IPS-NIHi11 (cell line): ENCODE measurements at regions not wholly inside any gene's neighbourhood (a gene's known extent, or its start where the extent isn't known, plus 50 kb on each side); places are given as distances from the start of the nearest gene placed in this dataset.

Experiments
- DNase-seq: peaks from one replicate; pipeline ENCODE4 v3.0.0; 2012; ENCODE audit warnings: mixed read lengths, low spot score

DNA sequence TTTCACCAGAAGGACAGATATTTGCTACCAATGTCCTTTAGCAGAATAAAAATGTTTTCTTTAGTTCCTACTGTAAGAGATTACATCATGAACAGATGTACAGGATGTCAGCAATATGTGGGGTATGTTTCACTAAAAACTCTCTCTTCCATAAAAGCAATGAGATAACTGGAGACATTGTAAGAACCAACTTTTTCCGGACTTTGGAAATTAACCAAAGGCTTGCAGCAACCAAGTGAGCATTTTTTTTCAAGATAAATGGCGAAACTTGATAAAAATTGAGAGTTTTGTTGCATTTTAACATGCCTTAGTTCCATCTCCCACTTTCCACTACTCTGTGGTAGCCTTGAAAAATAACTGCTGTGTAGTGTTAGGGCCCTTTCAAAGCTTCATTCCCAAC is 429.8 kb upstream of the CDH2 start:
- no peak for DNase-seq

DNA sequence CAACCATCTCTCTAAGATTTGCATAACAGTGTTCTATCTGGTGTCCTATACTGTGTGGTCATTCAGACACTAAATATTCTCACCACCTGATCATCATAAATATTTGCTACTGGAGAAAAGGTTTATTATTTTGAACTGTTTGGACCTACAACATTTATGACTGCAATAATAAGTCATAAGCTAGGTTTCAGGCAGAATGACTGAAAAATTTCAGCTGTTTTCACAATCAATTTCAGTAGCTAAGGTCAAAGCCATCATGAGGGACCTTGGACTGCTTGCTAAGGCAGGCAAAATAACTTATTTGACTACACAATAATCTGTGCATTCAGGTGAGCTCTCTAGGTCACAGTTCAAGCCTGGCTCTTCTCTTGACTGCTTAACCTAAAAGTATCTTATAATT is 425.5 kb upstream of the CDH2 start:
- DNase-seq: no peak

DNA sequence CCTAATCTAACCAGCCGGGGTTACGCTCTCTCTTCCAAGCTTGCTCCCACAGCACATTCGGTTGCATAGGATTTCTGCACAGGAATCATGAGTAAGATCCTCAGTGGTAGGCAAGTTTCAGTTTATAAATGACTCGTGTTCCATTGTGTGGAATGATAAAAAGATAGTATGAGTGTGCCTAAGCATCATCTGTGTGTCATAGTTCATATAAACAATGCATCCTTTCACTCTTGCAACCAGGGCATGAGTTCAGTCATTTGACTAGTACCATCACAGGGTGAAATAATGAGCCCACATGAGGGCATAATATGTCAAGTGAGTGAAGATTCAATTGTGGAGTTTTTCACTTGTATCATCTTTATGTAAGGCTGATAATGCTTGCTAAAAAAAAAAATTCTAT is 417.1 kb upstream of the CDH2 start:
- DNase-seq: no peak

DNA sequence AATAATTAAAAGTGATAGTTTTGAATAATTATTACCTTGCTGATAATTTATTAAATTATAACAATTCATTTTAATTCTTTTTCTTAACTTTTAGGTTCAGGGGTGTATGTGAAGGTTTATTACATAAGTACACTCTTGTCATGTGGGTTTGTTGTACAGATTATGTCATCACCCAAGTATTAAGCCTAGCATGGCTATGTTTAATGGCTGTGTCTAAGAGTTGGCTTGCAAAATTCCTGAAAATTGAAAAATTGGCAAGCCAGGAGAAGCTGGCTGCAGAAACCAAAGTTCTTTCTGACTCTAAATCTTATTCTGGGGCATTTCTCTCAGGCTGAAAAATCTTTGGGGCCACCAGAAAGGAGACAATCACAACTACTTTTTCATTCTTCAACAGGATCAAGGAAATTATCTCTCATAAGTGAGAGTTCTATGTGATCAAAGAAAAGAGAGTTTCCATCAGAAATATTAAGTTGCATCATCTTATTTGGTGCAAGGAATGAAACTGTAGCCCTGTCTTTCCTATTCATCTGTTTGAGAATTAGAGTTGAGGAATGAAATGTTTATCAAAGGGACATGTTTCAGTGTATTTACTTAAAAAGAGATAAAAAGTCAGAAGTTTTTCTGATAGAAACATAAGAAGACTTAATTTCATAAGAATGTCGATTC is 412.1 kb upstream of the CDH2 start:
- DNase-seq: no peak

DNA sequence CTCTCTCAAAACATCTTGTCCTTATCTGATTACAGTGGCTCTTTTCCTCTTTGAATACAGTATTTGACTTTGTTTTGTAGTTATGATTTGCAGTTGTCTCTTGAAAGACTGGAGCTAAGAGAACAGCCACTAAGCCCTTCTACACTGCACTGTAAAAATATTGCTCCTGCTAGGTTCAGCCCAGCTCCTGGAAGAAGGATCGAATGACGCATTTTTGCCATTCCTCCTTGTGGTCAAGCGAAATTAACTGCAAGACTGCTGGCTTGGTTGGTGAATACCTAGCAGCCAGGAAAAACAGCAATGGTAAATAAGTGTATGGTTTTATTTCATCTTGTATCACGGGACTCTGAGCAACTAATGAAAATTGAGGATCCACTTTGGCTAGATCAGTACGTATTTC is 407.8 kb upstream of the CDH2 start:
- DNase-seq: peak; percentile 45

DNA sequence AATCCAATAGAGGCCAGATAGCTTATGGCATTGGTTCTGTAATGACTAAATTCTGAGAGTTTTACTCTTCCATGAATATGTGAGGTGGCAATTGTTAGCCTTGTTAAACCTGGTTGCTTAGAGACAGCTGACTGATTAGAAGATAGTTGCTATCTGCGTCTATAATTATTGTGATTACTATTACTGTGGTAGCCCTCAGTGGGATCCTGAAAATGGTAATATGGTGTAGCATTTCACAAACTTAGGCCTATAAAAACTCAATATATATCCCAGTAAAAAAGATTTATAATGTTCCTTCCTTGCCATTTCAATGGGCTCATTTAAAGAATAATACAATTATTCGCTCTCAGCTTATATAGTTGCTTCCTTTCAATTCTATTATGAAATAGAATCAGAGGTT is 405.8 kb upstream of the CDH2 start:
- no peak for DNase-seq

DNA sequence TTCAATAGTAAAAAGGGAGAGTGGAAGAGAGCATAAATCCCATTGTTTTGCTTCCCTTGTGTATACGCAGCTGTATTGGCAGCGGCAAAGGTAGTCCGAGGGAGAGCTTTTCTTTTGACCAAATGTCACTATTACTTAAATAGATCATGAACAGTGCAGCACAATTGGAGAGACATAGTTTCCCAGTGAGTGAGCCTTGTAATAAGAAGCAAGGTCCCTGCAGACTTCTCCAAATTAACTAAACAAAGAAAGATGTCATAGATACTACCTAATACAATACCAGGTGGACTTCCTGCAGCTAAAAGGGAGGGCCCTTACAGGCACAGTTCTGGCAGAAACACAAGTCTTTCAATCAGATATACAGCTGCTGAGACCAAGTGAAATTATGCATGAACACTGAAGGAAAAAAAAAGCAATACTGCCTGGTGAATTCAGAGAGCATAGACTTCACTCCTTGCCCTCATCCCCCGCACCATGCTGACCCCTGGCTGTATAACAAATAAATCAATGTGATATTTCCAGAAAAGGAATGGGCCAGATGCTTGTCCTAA is 404.7 kb upstream of the CDH2 start:
- DNase-seq: peak; percentile 8

DNA sequence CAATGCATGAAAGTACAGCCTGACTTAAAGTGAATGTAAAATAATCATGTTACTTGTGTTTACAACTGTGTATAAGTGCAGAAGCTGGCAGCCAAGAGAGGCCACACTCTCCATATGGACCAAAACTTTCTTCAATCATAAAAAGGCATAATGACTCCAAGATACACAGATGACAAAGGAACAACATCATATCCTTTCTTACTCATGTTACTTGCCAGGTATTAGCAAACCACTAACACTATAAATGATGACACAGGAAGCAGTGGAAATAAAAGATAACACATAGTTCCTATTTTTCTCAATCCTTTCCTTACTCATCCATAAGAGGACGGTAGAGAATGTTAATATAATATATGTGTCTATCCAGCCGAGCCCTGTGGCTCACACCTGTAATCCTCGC is 400.0 kb upstream of the CDH2 start:
- DNase-seq: no peak

DNA sequence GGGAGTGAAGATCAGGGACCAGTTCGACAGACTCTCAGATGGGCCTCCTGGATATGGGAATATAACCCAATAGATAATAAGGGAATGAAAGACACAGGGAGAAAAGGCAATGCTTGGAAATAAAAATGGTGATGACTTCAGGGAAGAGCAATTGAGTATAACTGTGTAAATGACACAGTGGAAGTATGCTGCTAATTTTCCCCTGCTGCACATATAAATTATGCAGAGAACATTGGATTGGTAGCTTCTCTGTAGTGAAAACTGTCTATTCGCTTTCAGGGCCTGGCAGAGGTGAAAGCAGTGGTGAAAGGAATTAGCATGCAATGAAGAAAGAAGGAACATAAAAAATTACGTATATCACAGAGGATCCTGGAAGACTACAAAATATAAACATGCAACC is 398.2 kb upstream of the CDH2 start:
- DNase-seq: no peak

DNA sequence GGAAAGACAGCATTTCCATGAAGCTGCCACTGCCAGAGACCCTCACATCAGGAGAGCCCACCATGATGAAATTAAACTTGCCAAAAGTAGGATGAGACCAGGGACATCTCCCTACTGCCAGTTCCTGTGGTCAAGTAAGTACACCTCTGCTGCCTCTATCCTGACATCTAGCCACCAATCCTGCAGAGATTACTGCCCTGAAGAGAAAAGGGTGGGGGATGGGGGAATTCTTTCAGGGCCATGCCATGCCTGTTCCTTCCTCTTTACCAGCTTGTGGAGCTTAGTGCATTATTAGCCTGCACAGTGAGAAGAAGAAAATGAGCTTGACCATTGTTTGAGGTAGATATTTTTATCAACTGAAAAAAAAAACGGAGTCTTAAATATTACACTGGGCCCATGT is 397.2 kb upstream of the CDH2 start:
- no peak for DNase-seq

DNA sequence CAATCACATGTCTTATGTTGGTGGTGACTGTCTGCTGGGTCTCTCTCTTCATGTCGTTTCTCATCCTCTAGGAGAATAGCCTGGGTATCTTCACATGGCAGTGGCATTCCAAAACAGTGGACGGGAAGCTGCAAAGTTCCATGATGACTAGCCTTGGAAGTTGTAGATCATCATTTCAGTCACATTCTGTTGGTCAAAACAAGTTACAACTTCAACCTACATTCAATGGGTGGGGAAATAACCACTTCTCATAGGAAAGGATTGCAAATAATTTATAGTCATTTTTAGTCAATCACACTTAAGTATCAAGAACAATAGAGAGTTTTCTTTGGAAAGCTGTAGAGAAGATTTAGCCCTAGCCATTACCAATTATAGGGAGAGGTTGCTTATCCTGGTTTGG is 395.0 kb upstream of the CDH2 start:
- DNase-seq: no peak

DNA sequence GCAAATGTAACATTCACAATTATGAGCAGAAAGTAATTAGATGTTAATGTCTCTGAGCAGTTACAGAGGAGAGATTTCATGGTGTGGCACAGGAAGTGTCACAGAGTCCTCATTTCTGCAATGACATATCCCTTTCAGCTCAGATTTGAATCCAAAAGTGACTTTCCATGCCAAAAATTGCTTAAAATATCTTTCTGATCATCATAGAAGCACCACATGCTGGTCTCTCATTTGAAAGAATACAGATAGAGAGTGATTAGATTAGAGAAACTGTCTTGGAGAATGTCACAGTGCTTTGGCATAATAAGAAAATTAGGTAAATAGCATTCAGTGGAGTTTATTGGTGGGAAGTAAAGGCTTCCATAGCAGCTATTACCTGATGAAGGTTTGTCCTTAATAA is 383.4 kb upstream of the CDH2 start:
- DNase-seq: no peak

DNA sequence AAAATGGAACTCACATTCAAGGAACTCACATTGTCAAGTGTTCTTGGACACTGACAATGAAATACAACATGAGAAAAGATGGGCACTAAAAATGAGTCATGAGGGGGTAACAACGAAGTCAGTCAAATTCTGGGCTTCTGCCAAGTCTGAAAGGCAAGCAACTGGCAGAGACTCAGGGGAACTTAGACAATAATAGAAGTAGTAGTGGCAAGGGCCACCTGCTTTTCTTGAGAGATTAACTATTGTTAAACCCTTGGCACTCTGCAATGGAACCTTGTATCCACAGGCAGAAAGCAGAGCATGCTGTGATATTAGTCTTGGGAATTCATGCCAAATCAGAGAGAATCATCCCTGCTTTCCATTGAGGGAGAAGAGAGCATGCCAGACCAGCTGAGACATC is 382.6 kb upstream of the CDH2 start:
- DNase-seq: no peak

DNA sequence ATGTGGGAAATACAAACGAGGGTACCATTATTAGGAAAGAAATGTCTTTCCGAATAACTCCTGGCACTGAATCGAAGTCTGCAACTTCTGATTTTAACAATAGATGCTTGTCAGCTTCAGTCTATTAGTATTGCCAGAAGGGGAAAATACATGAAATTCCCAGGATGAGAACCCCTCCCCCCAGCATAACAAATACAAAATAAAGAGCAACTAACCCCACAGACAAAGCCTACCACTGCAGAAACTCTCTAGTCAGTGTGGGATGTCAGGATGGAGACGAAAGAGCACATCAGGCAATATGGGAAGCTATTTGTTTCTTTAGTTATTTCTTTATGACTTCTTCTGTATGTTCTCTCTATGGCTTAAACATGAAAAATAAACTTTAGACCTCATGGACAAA is 365.0 kb upstream of the CDH2 start:
- DNase-seq: no peak

DNA sequence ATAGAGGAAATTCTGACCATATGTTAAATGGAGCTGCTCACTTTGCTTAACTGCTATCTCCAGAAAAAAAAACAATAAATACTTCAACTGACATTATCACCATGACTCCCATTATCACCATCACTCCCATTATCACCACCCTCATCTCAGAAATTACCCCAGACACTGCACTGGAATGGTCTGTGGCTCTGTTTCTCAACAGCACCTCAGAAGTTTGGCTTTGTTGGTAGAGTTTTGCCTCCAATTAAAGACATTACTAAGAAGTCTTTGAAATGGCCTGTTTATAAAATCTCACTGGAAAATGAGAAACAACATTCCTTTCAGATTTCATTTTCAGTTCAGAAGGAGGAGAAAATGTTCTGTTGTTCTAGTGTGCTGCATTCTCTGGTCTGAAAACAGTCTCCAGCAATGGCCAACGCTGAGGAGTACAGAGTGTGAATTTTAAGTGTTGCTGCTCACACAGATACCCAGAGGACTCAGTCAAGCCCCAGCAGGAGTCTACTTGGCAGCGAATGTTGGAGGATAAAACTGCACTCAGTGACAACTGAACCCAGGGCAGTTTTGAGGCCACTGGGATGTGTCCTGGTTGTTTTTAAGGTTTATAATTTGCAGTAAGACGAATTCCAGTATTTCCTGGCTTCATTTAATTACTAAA is 364.5 kb upstream of the CDH2 start:
- DNase-seq: no peak

DNA sequence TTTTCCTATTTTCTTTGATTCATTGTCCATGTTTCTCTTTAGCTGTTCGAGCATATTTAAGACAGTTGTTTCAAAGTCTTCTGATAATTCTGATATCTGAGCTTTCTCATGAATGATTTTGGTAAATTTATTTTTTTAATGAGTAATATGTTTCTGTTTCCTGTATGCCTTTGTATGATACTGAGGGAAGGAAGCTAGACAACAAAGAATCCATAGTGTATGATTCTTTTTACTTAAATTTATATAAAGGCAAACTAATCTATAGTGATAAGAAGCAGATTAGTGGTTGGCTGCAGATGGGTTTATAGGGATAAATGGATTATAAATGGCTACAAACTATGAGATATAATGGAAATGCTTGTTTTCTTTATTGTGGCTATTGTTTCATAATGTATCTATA is 352.7 kb upstream of the CDH2 start:
- DNase-seq: no peak

DNA sequence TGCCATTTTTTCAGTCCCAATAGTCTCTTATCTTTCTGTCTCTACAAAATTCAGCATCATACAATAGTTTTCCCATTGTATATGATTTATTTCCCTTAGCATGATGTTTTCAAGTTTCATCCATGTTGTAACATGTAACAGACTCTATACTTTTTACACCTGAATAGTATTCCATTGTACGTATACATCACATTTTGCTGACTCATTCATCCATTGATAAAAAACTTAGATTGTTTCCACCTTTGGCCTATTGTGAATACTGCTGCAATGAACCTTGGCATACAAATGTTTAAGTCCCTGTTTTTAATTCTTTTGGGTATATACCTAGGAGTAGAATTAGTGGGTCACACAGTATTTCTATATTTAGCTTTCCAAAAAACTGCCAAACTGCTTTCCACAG is 349.3 kb upstream of the CDH2 start:
- DNase-seq: no peak

DNA sequence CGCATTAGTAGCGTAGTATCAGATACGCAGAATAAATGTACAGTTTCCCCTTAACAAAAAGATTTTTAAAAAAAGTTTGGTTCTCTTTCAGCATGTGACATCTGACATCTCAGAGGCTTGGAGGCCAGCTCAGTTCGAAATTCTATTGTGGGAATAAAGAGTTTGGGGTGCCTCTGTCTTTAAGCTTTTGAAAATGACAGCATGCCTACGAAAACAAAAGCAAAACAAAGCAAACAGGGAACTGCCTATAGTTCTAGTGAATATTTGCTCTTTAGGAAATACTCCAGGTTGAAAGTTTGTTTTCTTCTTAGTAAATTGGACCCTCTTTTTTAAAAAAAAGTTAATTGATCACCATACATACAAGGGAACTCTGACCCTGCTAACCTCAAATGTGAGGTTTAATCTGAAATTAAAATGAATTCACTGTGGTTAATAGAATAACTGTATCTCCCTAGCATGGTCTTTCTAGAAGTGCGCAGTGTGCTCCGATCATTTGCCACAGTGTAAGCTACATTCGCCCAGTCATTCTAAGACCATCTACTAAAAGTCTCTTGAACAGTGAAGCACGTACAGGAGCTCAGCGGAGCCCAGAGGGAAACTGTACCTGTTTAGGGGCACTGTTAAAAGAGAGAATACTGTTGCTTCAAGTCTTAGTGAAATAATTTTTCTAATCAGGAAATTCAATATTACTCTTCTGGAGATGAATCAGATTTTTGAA is 347.0 kb upstream of the CDH2 start:
- DNase-seq: no peak

DNA sequence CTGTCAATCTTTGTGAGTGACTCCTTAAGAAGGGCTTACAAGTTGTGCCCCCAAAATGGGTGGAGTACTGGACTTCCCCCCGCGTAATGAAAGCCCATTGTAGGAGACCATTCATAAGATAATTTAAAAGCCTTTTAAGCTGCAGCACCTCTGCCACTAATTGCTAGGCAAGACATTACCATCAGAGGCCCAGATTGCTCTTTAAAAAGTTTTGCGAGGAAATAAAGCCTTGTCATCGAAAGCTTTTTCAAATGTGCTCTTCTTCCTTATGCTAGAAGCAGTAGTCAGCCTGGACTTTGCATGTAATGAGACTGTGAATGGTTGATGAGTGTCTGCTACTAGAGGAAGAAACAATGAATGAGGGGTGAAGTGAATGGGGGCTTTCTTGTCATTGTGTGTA is 345.3 kb upstream of the CDH2 start:
- DNase-seq: peak; percentile 25

DNA sequence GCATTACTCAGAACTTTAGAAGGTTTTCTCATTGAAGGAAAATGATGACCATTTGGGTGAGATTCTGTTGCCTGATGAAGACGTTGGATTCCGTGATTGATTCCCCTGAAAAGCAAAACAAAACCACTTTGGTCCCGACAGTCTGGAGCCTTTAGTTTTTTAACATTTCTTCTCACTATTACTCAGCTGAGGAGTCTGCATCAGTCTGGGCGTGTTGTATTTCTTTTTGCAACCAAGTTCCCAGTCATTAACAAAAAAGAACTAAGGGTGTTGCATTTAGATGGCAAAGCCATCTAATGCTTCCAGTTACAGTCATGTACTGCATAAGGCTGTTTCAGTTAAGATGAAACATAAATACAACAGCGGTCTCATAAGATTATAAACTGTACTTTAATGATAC is 343.1 kb upstream of the CDH2 start:
- no peak for DNase-seq

DNA sequence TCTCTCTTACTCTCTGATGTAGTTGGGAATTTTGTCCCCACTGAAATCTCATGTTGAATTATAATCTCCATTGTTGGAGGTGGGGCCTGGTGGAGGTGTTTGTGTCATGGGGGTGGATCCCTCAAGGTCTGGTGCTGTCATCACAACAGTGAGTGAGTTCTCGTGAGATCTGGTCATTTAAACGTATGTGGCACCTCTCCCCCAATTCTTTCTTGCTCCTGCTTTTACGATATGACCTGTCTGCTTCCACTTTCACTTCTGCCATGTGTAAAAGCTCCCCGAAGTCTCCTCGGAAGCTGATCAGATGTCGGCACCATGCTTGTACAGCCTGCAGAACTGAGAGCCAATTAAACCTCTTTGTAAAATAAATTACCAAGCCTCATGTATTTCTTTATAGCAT is 337.8 kb upstream of the CDH2 start:
- no peak for DNase-seq

DNA sequence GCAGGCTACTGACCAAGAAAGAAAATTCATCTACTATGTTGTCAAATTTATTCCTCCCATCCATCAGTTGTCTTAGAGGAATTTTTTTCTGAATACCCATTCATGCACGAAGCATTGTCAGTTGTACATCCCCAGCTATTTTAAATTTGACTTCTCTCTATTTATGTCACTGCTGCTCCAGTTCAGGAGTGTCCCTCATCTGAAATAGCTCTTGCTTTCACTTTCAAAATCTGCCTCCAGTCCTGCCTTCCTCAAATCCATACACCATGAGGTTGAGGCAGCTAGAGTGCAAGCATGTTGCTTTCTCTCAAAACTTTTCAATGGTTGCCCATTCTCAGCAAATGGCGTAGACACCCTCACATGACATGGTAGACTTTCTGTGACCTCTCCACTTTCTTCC is 335.4 kb upstream of the CDH2 start:
- DNase-seq: no peak

DNA sequence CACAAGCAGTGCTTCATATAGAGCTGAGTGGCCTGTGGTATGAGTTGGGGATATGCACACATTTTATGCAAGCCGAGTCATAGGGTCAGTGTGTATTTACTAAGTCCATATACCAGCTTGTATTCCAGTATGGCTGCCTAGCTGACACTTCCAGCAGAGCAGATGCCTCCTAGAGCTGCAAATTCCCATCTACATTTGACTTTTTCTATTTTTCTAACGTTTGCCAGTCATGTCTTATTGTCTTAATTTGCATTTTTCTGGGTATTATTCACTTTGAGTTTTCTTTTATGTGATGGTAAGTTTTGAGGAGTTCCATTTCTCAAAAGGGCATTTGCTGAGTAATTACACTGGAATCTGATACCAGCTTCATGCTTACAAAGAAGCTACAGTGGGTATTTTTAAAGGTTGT is 334.5 kb upstream of the CDH2 start:
- no peak for DNase-seq
